ENCODE measurements at regions not wholly inside any gene's neighbourhood (a gene's known extent, or its start where the extent isn't known, plus 50 kb on each side); places are given as distances from the start of the nearest gene placed in this dataset.
"Not testable (repeated sequence)": the region's sequence is repeated elsewhere in the genome, so short reads cannot be mapped to it uniquely, and the experiment has no call there.

GRCh38 chr10:109809954-109810353 lies 113.4 kb downstream of the XPNPEP1 start:
- H3K4me3 ChIP-seq (replicated peaks; ENCODE audit: low read depth, low read length); DNase-seq (ENCODE audit: extremely low read depth, low read depth): not testable (repeated sequence)

GRCh38 chr10:109801191-109801590 lies 122.1 kb downstream of the XPNPEP1 start:
- H3K4me3 ChIP-seq (replicated peaks; ENCODE audit: low read depth, low read length); DNase-seq (ENCODE audit: extremely low read depth, low read depth): not testable (repeated sequence)

GRCh38 chr10:109790647-109791046 lies 132.7 kb downstream of the XPNPEP1 start:
- no peak overlapping the region for H3K4me3 ChIP-seq (replicated peaks; ENCODE audit: low read depth, low read length)
- DNase-seq (ENCODE audit: extremely low read depth, low read depth): no peak
- TF ChIP-seq, protein P1, sequence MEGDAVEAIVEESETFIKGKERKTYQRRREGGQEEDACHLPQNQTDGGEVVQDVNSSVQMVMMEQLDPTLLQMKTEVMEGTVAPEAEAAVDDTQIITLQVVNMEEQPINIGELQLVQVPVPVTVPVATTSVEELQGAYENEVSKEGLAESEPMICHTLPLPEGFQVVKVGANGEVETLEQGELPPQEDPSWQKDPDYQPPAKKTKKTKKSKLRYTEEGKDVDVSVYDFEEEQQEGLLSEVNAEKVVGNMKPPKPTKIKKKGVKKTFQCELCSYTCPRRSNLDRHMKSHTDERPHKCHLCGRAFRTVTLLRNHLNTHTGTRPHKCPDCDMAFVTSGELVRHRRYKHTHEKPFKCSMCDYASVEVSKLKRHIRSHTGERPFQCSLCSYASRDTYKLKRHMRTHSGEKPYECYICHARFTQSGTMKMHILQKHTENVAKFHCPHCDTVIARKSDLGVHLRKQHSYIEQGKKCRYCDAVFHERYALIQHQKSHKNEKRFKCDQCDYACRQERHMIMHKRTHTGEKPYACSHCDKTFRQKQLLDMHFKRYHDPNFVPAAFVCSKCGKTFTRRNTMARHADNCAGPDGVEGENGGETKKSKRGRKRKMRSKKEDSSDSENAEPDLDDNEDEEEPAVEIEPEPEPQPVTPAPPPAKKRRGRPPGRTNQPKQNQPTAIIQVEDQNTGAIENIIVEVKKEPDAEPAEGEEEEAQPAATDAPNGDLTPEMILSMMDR (IDR thresholded peaks at IDR 0.05; ENCODE audit: low read depth, low read length, missing control alignments): no peak

- TF ChIP-seq, protein P1 (IDR thresholded peaks at IDR 0.05; ENCODE audit: low read depth, low read length, missing control alignments): no peak
- no peak for DNase-seq (ENCODE audit: extremely low read depth, low read depth)
- no peak overlapping the region for H3K4me3 ChIP-seq (replicated peaks; ENCODE audit: low read depth, low read length)
Observed at GRCh38 chr10:109784236-109784635, 139.1 kb downstream of the XPNPEP1 start.

DNA sequence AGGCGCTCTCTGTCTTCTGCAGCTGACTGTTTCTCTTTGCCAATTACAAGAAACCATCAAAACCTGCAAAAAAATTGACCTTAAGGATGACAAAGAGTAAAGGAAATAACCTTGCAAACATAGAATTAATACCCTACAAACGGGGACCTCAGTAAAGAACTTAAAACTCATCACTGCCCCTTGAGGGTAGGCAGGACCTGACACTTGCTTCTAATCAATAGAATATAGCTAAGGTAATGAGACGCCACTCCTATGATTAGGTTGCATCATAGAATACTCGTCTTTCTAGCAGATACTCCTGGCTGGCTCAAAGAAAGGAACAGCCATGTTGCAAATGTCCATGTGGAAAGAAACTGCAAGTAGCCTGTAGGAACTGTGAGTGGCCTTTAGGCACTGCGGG lies 140.0 kb downstream of the XPNPEP1 start:
- TF ChIP-seq, protein P1 (IDR thresholded peaks at IDR 0.05; ENCODE audit: low read depth, low read length, missing control alignments): no peak
- H3K4me3 ChIP-seq (replicated peaks; ENCODE audit: low read depth, low read length): no peak overlapping the region
- no peak for DNase-seq (ENCODE audit: extremely low read depth, low read depth)

- no peak for DNase-seq (ENCODE audit: extremely low read depth, low read depth)
- no peak overlapping the region for H3K4me3 ChIP-seq (replicated peaks; ENCODE audit: low read depth, low read length)
- TF ChIP-seq, protein P1 (IDR thresholded peaks at IDR 0.05; ENCODE audit: low read depth, low read length, missing control alignments): no peak
Observed at GRCh38 chr10:109780997-109781396, 142.3 kb downstream of the XPNPEP1 start.

- no peak for DNase-seq (ENCODE audit: extremely low read depth, low read depth)
- H3K4me3 ChIP-seq (replicated peaks; ENCODE audit: low read depth, low read length): no peak overlapping the region
- TF ChIP-seq, protein P1 (IDR thresholded peaks at IDR 0.05; ENCODE audit: low read depth, low read length, missing control alignments): no peak
Observed at GRCh38 chr10:109778993-109779392, 144.3 kb downstream of the XPNPEP1 start.

DNA sequence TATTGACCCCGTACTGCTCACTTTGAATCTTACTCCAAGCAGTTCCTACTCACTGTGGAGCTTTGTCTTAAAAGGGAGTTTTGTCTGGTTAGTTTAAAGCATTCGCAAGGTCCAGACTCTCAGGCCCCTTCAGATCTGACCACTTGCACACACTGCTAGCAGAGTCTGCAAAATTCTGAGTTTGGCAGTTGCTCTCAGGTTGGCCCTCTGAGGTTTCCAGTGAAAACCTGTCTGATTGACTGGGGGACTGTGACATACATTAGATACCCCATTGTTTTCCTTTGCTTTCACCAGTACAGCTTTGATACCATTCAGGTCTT lies 149.2 kb downstream of the XPNPEP1 start:
- TF ChIP-seq, protein P1 (IDR thresholded peaks at IDR 0.05; ENCODE audit: low read depth, low read length, missing control alignments): no peak
- H3K4me3 ChIP-seq (replicated peaks; ENCODE audit: low read depth, low read length): no peak overlapping the region
- DNase-seq (ENCODE audit: extremely low read depth, low read depth): no peak
